Right ventricle myocardium inferior (tissue), 1 donor: ENCODE measurements at regions not wholly inside any gene's neighbourhood (a gene's known extent, or its start where the extent isn't known, plus 50 kb on each side); places are given as distances from the start of the nearest gene placed in this dataset.
"Not testable (repeated sequence)": the region's sequence is repeated elsewhere in the genome, so short reads cannot be mapped to it uniquely, and the experiment has no call there.

ENCODE experiments used
- ATAC-seq: fragments of 200-7000 bp; cut with Tn5 transposase; one replicate; pipeline ENCODE4 v1.9.1; 2020; ENCODE audit warnings: mild to moderate bottlenecking, moderate library complexity
- DNase-seq: peaks from one replicate; pipeline ENCODE4 v3.0.0; 2021; ENCODE audit errors: missing footprints
- intact Hi-C: fragments of 100-400 bp; cut with DNase I; formaldehyde crosslinking; loops from one replicate; pipeline ENCODE4 v1.11.0; 2022
- donor health status: DM: no; HTN: yes; CAD: no; lungs with severe emphysema.

DNA sequence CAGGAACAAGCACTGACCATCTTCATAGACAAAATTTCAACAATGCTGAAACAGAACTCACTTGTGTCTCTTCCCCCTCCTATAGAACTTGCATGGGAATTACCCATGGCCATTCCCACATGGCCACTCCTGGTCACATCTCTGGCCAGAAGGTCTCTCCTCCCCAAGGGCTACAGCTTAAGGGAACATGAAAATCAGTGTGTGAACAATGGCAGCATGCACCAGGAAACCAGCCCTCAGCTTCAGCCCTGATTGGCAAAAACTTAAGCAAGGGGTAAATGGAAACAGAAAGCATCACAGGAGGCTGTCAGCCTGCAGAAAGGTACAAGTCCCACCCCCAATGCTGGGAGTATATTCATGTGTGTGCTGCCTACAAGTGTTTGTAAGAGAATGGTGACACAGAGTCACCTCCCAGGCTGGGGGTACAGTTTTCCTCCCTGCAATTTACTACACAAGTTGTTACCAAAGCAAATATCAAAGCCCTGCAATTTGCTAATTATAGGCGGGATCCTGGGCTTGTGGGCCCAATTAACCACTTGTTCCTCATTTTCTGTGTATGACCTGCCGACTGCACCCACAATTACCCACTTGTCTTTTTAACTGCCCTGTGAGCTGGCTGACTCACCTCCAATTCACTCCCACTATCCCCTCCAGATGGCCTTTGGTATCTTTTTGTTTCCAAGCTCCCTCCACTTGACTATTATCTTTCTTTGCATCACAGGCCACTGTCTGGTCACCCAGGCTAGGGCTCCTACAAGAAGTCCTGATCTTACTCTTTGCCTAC is 84.4 kb upstream of the HES1 start:
- ATAC-seq (no peak), DNase-seq (peak; percentile 41)

DNA sequence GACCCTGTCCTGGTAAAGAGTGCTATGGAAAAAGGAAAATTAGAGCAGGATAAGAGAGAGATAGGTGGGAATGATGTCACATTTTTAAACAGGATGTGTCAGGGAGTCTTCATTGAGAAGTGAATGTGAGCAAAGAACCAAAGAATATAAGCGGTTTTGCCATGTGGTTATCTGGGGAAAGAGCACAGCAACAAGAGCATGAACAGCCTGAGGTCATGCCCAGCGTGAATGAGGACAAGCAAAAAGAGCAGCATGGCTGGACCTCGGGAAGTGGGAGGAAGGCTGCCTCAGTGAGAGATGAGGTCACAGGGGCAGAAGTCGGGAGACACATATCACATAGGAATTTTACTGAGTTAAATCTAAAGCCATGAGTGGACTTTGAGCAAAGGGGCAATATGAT is 82.8 kb upstream of the HES1 start:
- no peak for ATAC-seq
- intact Hi-C loops: no loop called here
- no peak for DNase-seq

More for the DNA sequence above, 84.4 kb upstream of the HES1 start:
- intact Hi-C loops: no loop called here

- DNase-seq (no peak), ATAC-seq (no peak)
- intact Hi-C loops: no loop called here
Measured at GRCh38 chr3:194054016-194054415, 81.9 kb upstream of the HES1 start.

DNA sequence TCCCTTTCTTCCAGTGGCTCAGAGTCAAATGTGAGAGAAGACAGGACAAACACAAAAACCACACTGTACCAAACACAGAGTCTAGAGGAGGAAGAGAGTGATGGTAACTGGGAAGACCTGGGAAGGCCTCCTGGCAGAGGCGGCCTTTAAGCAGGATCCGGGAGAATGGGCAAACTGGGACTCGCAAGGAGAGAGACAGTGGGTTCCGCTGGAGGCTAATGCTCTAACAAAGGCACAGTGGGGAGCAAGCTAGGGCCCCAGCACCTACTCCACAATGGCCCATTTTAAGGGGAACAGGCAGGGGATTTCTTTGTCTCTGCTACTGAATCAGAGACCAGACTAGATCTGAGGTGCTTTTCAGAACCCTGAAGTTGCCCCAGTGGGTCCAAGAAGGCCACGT is 81.4 kb upstream of the HES1 start:
- intact Hi-C loops: no loop called here
- no peak for DNase-seq
- no peak for ATAC-seq

GRCh38 chr3:194054961-194055360 is 81.0 kb upstream of the HES1 start:
- intact Hi-C loops: no loop called here
- ATAC-seq: no peak
- peak; percentile 32 for DNase-seq

DNA sequence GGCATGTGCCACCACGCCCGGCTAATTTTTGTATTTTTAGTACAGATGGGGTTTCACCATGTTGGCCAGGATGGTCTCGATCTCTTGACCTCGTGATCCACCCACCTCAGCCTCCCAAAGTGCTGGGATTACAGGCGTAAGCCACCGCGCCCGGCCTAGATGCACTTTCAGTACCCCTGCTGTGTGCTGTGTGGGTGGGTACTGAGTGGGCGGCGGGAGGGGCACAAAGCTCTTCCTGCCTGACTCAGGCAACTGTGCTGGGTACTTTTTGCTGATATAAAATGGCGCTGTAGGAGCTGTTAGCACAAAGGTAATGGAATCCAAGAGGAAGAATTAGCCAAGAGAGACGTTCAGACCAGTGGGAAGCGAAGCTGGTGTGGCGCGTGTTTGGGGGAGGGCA is 79.6 kb upstream of the HES1 start:
- intact Hi-C loops, ATAC-seq: not testable (repeated sequence)
- DNase-seq: peak; percentile 53

DNA sequence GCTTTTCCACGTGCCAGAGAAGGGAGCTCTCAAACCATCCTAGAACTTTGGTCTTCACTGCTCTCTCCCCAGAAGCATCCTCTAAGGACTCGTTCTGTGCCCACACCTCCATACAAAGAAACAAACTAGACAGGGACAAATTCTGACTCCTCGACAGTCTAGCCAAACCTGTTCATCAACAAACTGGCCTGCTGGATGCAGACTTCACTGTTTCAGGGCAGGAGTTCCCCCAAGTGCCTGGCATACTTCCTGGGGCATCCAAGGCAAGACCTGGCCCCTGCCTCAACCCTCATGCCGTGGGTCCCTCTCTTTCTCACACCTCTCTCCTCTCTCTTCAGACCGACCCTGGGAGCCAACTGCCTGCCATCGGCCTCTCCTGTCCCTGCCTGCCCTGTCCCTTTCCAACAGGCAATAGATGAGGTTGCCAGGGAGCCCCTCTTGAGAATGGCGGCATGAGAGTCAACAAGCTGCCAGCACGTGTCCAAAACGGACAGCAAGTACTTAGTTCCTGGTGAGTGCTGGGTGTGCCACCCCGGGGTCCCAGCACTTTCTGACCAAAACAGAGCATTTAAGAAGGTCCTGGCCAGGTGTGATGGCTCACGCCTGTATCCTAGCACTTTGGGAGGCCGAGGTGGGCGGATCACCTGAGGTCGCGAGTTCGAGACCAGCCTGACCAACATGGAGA is 79.1 kb upstream of the HES1 start:
- peak; percentile 16 for DNase-seq
- intact Hi-C loops: no loop called here
- ATAC-seq: no peak

GRCh38 chr3:194057570-194058188 is 78.3 kb upstream of the HES1 start:
- intact Hi-C loops: no loop called here
- DNase-seq: no peak
- no peak for ATAC-seq

DNA sequence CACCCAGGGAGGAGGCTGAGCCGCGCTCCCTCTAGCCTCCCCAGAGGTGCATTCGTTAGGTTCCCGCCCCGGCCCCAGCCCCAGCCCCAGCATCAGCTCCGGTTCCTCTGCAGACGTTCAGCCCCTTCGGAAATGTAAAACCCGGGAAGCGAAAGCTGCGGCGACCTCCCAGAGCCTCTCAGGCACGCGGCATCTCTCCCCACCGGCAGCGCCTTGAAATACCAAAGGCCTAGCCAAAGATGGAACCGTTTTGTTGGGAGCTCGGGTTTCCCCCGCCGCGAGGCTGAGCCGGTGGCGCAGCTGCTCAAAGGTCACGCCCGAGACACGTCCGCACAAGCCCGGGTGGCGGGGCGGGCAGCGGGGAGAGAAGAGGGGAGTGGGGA is 77.8 kb upstream of the HES1 start:
- intact Hi-C loops: no loop called here
- DNase-seq: peak; percentile 83
- peak; percentile 86 for ATAC-seq

DNA sequence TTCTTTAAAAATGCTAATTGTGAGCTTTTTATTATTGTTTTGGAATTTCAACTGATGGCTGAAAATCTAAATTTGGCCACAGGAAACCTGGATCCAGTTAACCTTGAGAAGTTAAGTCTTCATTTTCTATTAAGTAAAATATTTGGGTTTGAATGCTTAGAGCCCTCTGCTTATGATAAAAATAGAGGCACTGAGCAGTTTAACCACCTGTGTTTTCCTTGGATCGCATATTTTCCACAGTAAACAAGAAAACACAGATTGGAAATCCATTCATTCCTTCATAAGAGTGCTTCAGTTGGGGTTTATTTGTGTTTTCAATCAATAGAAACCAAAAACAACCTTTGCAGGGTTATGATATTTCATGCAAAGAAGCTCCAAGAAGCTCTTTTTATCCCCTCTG is 77.2 kb upstream of the HES1 start:
- intact Hi-C loops: no loop called here
- no peak for ATAC-seq
- DNase-seq: no peak

- DNase-seq: no peak
- intact Hi-C loops: no loop called here
- no peak for ATAC-seq
Measured at GRCh38 chr3:194061421-194062030, 74.4 kb upstream of the HES1 start.

DNA sequence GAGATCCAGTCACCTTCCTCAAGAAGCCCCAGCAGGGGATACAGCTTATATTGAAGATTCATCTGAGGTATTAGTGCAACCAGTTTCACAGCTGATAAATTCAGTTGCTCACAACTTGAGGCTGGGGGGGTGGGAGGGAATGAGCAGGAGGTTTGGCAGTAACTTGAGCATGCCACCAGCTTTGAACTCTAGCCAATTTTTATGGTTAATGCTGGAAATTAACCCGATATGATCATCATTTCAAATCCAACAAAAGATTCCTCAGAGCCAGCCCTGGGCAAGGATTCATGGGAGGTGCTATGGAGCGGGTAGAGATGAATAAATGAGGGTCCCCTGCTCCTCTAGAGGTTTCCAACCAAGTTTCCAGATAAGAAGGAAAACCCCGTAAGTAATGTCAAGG is 73.1 kb upstream of the HES1 start:
- no peak for DNase-seq
- no peak for ATAC-seq
- intact Hi-C loops: no loop called here

- no peak for ATAC-seq
- intact Hi-C loops: no loop called here
- DNase-seq: no peak
Measured at GRCh38 chr3:194064380-194065332, 71.3 kb upstream of the HES1 start.

GRCh38 chr3:194067327-194067726 is 68.6 kb upstream of the HES1 start:
- DNase-seq, ATAC-seq, intact Hi-C loops: not testable (repeated sequence)

- no peak for ATAC-seq
- intact Hi-C loops: no loop called here
Measured at GRCh38 chr3:194067949-194068362, 68.0 kb upstream of the HES1 start.

GRCh38 chr3:194069421-194070219 is 66.3 kb upstream of the HES1 start:
- intact Hi-C loops: loop anchor here (2.0 to 5.0 kb wide), 4 partner anchors 65 to 248 kb away; no protein-coding TSS in a partner anchor
- ATAC-seq (no peak), DNase-seq (no peak)

More at GRCh38 chr3:194067949-194068362, 68.0 kb upstream of the HES1 start:
- DNase-seq: no peak

GRCh38 chr3:194070220-194070633 is 65.7 kb upstream of the HES1 start:
- intact Hi-C loops: loop anchor here (2.0 to 5.0 kb wide), 4 partner anchors 65 to 247 kb away; no protein-coding TSS in a partner anchor
- ATAC-seq: no peak

More at GRCh38 chr3:194070220-194070633, 65.7 kb upstream of the HES1 start:
- DNase-seq: no peak
